ENCODE measurements at regions not wholly inside any gene's neighbourhood (a gene's known extent, or its start where the extent isn't known, plus 50 kb on each side); places are given as distances from the start of the nearest gene placed in this dataset.

GRCh38 chr4:135354876-135355275 lies 1153.3 kb upstream of the PABPC4L start:
- TF ChIP-seq CEBPB (IDR thresholded peaks at IDR 0.05) (no peak), TAF1 (IDR thresholded peaks at IDR 0.05; ENCODE audit: low read depth) (no peak), ZBTB7A (IDR thresholded peaks at IDR 0.05; ENCODE audit: low read depth) (no peak), RAD21 (IDR thresholded peaks at IDR 0.05; ENCODE audit: low read depth) (no peak), MAX (IDR thresholded peaks at IDR 0.05) (no peak), FOXM1 (IDR thresholded peaks at IDR 0.05; ENCODE audit: borderline replicate concordance, low read depth) (no peak), EP300 (IDR thresholded peaks at IDR 0.05; ENCODE audit: borderline replicate concordance) (no peak), REST (IDR thresholded peaks at IDR 0.05; ENCODE audit: low read depth) (no peak), CREB1 (IDR thresholded peaks at IDR 0.05; ENCODE audit: low read depth) (no peak)
- TF ChIP-seq, protein P1, sequence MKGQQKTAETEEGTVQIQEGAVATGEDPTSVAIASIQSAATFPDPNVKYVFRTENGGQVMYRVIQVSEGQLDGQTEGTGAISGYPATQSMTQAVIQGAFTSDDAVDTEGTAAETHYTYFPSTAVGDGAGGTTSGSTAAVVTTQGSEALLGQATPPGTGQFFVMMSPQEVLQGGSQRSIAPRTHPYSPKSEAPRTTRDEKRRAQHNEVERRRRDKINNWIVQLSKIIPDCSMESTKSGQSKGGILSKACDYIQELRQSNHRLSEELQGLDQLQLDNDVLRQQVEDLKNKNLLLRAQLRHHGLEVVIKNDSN (IDR thresholded peaks at IDR 0.05) = no peak

GRCh38 chr4:135353008-135353407 lies 1151.4 kb upstream of the PABPC4L start:
- TF ChIP-seq CEBPB (IDR thresholded peaks at IDR 0.05) (no peak), NFIC (IDR thresholded peaks at IDR 0.05) (no peak), CREB1 (IDR thresholded peaks at IDR 0.05; ENCODE audit: low read depth) (no peak), MAX (IDR thresholded peaks at IDR 0.05) (no peak), TEAD4 (IDR thresholded peaks at IDR 0.05) (no peak), RAD21 (IDR thresholded peaks at IDR 0.05; ENCODE audit: low read depth) (no peak), REST (IDR thresholded peaks at IDR 0.05; ENCODE audit: low read depth) (no peak), TAF1 (IDR thresholded peaks at IDR 0.05; ENCODE audit: low read depth) (no peak), ZBTB7A (IDR thresholded peaks at IDR 0.05; ENCODE audit: low read depth) (no peak), TCF12 (IDR thresholded peaks at IDR 0.05; ENCODE audit: low read depth) (no peak), YY1 (IDR thresholded peaks at IDR 0.05; ENCODE audit: low read depth) (no peak), FOXM1 (IDR thresholded peaks at IDR 0.05; ENCODE audit: borderline replicate concordance, low read depth) (no peak)
- TF ChIP-seq, protein P1 (IDR thresholded peaks at IDR 0.05) = no peak

DNA sequence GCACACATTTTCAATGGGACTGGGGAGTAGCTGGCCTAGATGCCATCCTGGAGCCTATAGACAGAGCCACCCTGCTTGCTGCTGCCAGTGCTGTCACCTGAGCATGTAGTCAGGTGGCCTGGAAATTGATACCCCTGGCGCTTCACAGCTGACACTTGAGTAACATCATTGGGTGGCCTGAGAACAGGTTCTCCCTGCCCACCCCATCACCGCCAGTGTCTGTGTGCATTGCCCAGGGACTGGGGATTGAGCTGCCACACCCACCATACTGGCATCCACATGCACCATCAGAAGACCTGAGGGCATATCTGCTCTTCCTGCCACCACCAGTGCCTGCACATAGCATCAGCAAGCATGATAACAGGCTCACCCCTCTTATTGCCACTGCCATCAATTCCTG lies 1142.9 kb upstream of the PABPC4L start:
- TF ChIP-seq FOXM1 (IDR thresholded peaks at IDR 0.05; ENCODE audit: borderline replicate concordance, low read depth) (no peak), TAF1 (IDR thresholded peaks at IDR 0.05; ENCODE audit: low read depth) (no peak), CEBPB (IDR thresholded peaks at IDR 0.05) (no peak), TEAD4 (IDR thresholded peaks at IDR 0.05) (no peak), MAX (IDR thresholded peaks at IDR 0.05) (no peak), RAD21 (IDR thresholded peaks at IDR 0.05; ENCODE audit: low read depth) (no peak)
- TF ChIP-seq, protein P1 (IDR thresholded peaks at IDR 0.05) = no peak

DNA sequence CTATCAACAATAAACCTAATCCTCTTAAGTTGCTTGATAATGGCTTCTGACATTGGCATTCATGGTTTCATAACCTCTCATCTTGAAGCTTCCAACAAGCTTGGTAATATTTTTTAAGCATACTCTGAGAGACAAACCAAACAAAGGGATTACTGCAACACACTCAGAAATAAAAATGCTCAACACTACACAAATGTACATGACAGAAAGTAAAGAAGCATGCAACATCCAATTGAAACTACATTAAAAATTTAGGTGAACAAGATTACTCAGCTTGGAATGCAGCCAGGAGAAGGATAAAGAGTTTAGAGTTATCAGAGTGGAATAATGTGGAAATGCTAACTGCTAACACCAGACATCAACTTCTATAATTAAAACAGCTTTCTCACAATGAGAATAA lies 1136.6 kb upstream of the PABPC4L start:
- no peak for TF ChIP-seq CREB1 (IDR thresholded peaks at IDR 0.05; ENCODE audit: low read depth)
- no peak for TF ChIP-seq TAF1 (IDR thresholded peaks at IDR 0.05; ENCODE audit: low read depth)
- no peak for TF ChIP-seq TCF12 (IDR thresholded peaks at IDR 0.05; ENCODE audit: low read depth)
- no peak for TF ChIP-seq NFIC (IDR thresholded peaks at IDR 0.05)
- TF ChIP-seq CEBPB (IDR thresholded peaks at IDR 0.05) = no peak
- TF ChIP-seq, protein P1 (IDR thresholded peaks at IDR 0.05) = no peak
- no peak for TF ChIP-seq RAD21 (IDR thresholded peaks at IDR 0.05; ENCODE audit: low read depth)
- no peak for TF ChIP-seq ZBTB7A (IDR thresholded peaks at IDR 0.05; ENCODE audit: low read depth)
- TF ChIP-seq MAX (IDR thresholded peaks at IDR 0.05) = no peak
- TF ChIP-seq FOXM1 (IDR thresholded peaks at IDR 0.05; ENCODE audit: borderline replicate concordance, low read depth) = no peak
- no peak for TF ChIP-seq REST (IDR thresholded peaks at IDR 0.05; ENCODE audit: low read depth)
- TF ChIP-seq EGR1 (IDR thresholded peaks at IDR 0.05) = no peak
- no peak for TF ChIP-seq YY1 (IDR thresholded peaks at IDR 0.05; ENCODE audit: low read depth)
- no peak for TF ChIP-seq TEAD4 (IDR thresholded peaks at IDR 0.05)
- TF ChIP-seq EP300 (IDR thresholded peaks at IDR 0.05; ENCODE audit: borderline replicate concordance) = no peak
